ENCODE measurements at regions not wholly inside any gene's neighbourhood (a gene's known extent, or its start where the extent isn't known, plus 50 kb on each side); places are given as distances from the start of the nearest gene placed in this dataset.

DNA sequence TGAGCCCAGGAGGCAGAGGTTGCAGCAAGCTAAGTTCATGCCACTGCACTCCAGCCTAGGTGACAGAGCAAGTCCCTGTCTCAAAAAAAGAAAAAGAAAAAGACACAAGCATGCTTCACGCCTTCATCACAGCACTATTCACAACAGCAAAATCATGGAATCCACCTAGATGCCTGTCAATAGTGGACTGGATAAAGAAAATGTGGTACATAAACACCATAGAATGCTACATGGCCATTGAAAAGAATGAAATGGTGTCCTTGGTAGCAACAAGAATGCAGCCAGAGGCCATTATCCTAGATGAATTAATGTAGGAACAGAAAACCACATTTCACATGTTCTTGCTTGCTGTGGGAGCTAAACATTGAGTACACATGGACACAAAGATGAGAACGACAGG, 392.6 kb downstream of the EIPR1 start:
- no peak for FAIRE-seq
- TF ChIP-seq HNRNPH1 (optimal IDR thresholded peaks at IDR 0.05; ENCODE audit: low read depth, low read length) (no peak), HDAC6 (IDR thresholded peaks at IDR 0.05; ENCODE audit: low read depth, low read length) (no peak), HES1 (IDR thresholded peaks at IDR 0.05; ENCODE audit: low read depth) (no peak), NCOR1 (IDR thresholded peaks at IDR 0.05) (no peak), ZC3H8 (IDR thresholded peaks at IDR 0.05) (no peak), E2F8 (IDR thresholded peaks at IDR 0.05; ENCODE audit: low read depth, partially characterized antibody) (no peak), MYBL2 (IDR thresholded peaks at IDR 0.05; ENCODE audit: low read depth) (no peak), MYBL2 (CRISPR knock-in tag; IDR thresholded peaks at IDR 0.05; ENCODE audit: borderline replicate concordance) (no peak), COPS2 (conservative IDR thresholded peaks at IDR 0.05) (no peak), SNIP1 (IDR thresholded peaks at IDR 0.05; ENCODE audit: low read depth) (no peak), YBX1 (IDR thresholded peaks at IDR 0.05) (no peak), RBM22 (IDR thresholded peaks at IDR 0.05; ENCODE audit: low read depth, low read length, poor library complexity, severe bottlenecking) (no peak), ZNF717 (CRISPR knock-in tag; IDR thresholded peaks at IDR 0.05) (no peak), HCFC1 (IDR thresholded peaks at IDR 0.05; ENCODE audit: low read depth, low read length) (no peak)
- TF ChIP-seq, protein P1, sequence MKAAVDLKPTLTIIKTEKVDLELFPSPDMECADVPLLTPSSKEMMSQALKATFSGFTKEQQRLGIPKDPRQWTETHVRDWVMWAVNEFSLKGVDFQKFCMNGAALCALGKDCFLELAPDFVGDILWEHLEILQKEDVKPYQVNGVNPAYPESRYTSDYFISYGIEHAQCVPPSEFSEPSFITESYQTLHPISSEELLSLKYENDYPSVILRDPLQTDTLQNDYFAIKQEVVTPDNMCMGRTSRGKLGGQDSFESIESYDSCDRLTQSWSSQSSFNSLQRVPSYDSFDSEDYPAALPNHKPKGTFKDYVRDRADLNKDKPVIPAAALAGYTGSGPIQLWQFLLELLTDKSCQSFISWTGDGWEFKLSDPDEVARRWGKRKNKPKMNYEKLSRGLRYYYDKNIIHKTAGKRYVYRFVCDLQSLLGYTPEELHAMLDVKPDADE (conservative IDR thresholded peaks at IDR 0.05; ENCODE audit: control insufficient read depth, low read depth, low read length) = no peak

More for the DNA sequence above, 392.6 kb downstream of the EIPR1 start:
- Histone ChIP-seq H3K9ac (ENCODE audit: insufficient read depth in 1 of 2, low read depth in 2 of 2, low read length in 2 of 2) (no peak overlapping the region), H3K9me3 (replicated peaks; ENCODE audit: control insufficient read depth, insufficient read depth, low read depth, low read length) (no peaks in the 10 kb centered on the region), H4K20me1 (replicated peaks; ENCODE audit: control insufficient read depth, insufficient read depth, low read length) (no peaks in the 10 kb centered on the region), H2AFZ (ENCODE audit: low read depth, low read length) (no peak overlapping the region), H3K9me1 (ENCODE audit: control insufficient read depth, insufficient read depth, low read length) (no peaks in the 10 kb centered on the region), H3K36me3 (ENCODE audit: control insufficient read depth, insufficient read depth, low read length) (no peaks in the 10 kb centered on the region), H3K27me3 (ENCODE audit: control insufficient read depth in 2 of 2, insufficient read depth in 2 of 2, low read length in 2 of 2) (no peaks in the 10 kb centered on the region), H3K4me1 (replicated peaks in 1 of 2; ENCODE audit: control insufficient read depth in 2 of 2, insufficient read depth in 2 of 2, low read length in 2 of 2) (no peaks in the 10 kb centered on the region), H3K4me3 (no peak overlapping the region), H3K4me2 (ENCODE audit: insufficient read depth, low read length) (no peak overlapping the region), H3K27ac (ENCODE audit: extremely low read depth, low read depth, low read length) (no peak overlapping the region), H3K79me2 (ENCODE audit: control insufficient read depth, insufficient read depth, low read length) (no peaks in the 10 kb centered on the region)
- POLR2A ChIA-PET = no interaction called here
- no TSS peak for BruUV-seq (replicated peaks)
- intact Hi-C loops (cut with micrococcal nuclease) (no loop called here), in situ Hi-C loops (cut with MboI) (no loop called here)
- CTCF ChIA-PET (ENCODE audit: low intra/inter-chr PET ratio) = no interaction called here
- DNase-seq (ENCODE audit: extremely low read depth in 1 of 4, low spot score in 3 of 4) (no peak), ATAC-seq (no peak)
- 0% methylated on average over 2 of the region's 2 CpGs for WGBS (ENCODE audit: insufficient coverage, low coverage, missing lambda C conversion rate)

Data from K562 (cell line).